HEK293 (cell line): ENCODE measurements at regions not wholly inside any gene's neighbourhood (a gene's known extent, or its start where the extent isn't known, plus 50 kb on each side); places are given as distances from the start of the nearest gene placed in this dataset.

Source experiments
- CTCF ChIA-PET: fragments of 350-600 bp; formaldehyde crosslinking; extraction: SDS; loops from one replicate; lab custom pipeline; 2021; ENCODE audit warnings: antibody characterized with exemption; lab: Yijun Ruan, JAX
- POLR2A ChIA-PET: fragments of 300-600 bp; formaldehyde crosslinking; extraction: SDS; loops from one replicate; lab custom pipeline; 2020; ENCODE audit warnings: antibody characterized with exemption, inconsistent platforms; lab: Yijun Ruan, JAX
- H3K27ac ChIP-seq: fragments of 200-500 bp; sonication (Bioruptor generic); 2 replicates; pipeline ENCODE4 v1.5.1; 2014; ENCODE audit warnings: low read depth, low read length, control low read depth, inconsistent platforms; ENCODE audit errors: extremely low read depth
- H3K36me3 ChIP-seq, 2 experiments: fragments of 200-500 bp in 1 of 2; sonication (Bioruptor generic) in 1 of 2; 1 replicate in 1 of 2; 2 replicates in 1 of 2; pipeline ENCODE4 v1.5.1; 2014 to 2017; ENCODE audit warnings: inconsistent platforms in 2 of 2, low read length in 2 of 2; ENCODE audit not compliant: control insufficient read depth in 2 of 2, insufficient read depth in 1 of 2
- H3K4me1 ChIP-seq: fragments of 200-500 bp; sonication (Bioruptor generic); 2 replicates; pipeline ENCODE4 v1.5.1; 2014; ENCODE audit warnings: mild to moderate bottlenecking, low read length, inconsistent platforms; ENCODE audit not compliant: control insufficient read depth, insufficient read depth
- H3K4me3 ChIP-seq: 2 replicates; pipeline ENCODE4 v1.5.1; 2011; ENCODE audit warnings: low read depth, mild to moderate bottlenecking, control low read depth, low read length, moderate library complexity
- H3K9me3 ChIP-seq: fragments of 200-500 bp; sonication (Bioruptor generic); 2 replicates; pipeline ENCODE4 v1.5.1; 2014; ENCODE audit warnings: low read depth, low read length, inconsistent platforms; ENCODE audit not compliant: control insufficient read depth, insufficient read depth
- HOXD13 ChIP-seq: sonication (generic); formaldehyde crosslinking; IDR thresholded peaks from 2 replicates; pipeline ENCODE4 v1.8.0; 2022; ENCODE audit warnings: missing genetic modification reagents, borderline replicate concordance
- KLF9 ChIP-seq: fragments of 450-650 bp; formaldehyde crosslinking; IDR thresholded peaks from 2 replicates; pipeline ENCODE4 v1.5.1; 2016; ENCODE audit warnings: missing biosample characterization, missing genetic modification characterization, low read depth
- RBAK ChIP-seq: fragments of 450-650 bp; formaldehyde crosslinking; IDR thresholded peaks from 2 replicates; pipeline ENCODE4 v1.5.1; 2016; ENCODE audit warnings: missing biosample characterization, missing genetic modification characterization
- REPIN1 ChIP-seq: fragments of 450-650 bp; formaldehyde crosslinking; IDR thresholded peaks from 2 replicates; pipeline ENCODE4 v1.5.1; 2017; ENCODE audit warnings: missing biosample characterization, missing genetic modification characterization, low read depth
- ZNF223 ChIP-seq: fragments of 450-650 bp; formaldehyde crosslinking; IDR thresholded peaks from 2 replicates; pipeline ENCODE4 v1.5.1; 2016; ENCODE audit warnings: missing biosample characterization, missing genetic modification characterization
- ZNF292 ChIP-seq: fragments of 450-650 bp; formaldehyde crosslinking; IDR thresholded peaks from 2 replicates; pipeline ENCODE4 v1.5.1; 2016; ENCODE audit warnings: low read depth, missing biosample characterization, missing genetic modification characterization, borderline replicate concordance
- ZNF341 ChIP-seq: fragments of 450-650 bp; formaldehyde crosslinking; IDR thresholded peaks from 2 replicates; pipeline ENCODE4; 2016; ENCODE audit warnings: low read depth, missing biosample characterization, missing genetic modification characterization
- ZNF521 ChIP-seq: fragments of 450-650 bp; formaldehyde crosslinking; IDR thresholded peaks from 2 replicates; pipeline ENCODE4 v1.5.1; 2017; ENCODE audit warnings: missing biosample characterization, mild to moderate bottlenecking, missing genetic modification characterization
- ZNF529 ChIP-seq: fragments of 450-650 bp; formaldehyde crosslinking; IDR thresholded peaks from 2 replicates; pipeline ENCODE4 v1.5.1; 2017; ENCODE audit warnings: missing genetic modification characterization, missing biosample characterization; ENCODE audit not compliant: insufficient replicate concordance
- ZNF530 ChIP-seq: fragments of 450-650 bp; formaldehyde crosslinking; IDR thresholded peaks from 2 replicates; pipeline ENCODE4 v1.5.1; 2016; ENCODE audit warnings: low read depth, missing biosample characterization, missing genetic modification characterization
- ZNF549 ChIP-seq: fragments of 450-650 bp; IDR thresholded peaks from 2 replicates; pipeline ENCODE4 v1.5.1; 2018; ENCODE audit warnings: missing biosample characterization, missing genetic modification characterization, mild to moderate bottlenecking, inconsistent platforms, moderate library complexity
- ZNF558 ChIP-seq: fragments of 450-650 bp; formaldehyde crosslinking; IDR thresholded peaks from 2 replicates; pipeline ENCODE4 v1.5.1; 2016; ENCODE audit warnings: missing biosample characterization, missing genetic modification characterization
- ZNF670 ChIP-seq: fragments of 450-650 bp; formaldehyde crosslinking; IDR thresholded peaks from 2 replicates; pipeline ENCODE4 v1.5.1; 2016; ENCODE audit warnings: missing biosample characterization, missing genetic modification characterization, low read depth
- ZNF837 ChIP-seq: fragments of 450-650 bp; formaldehyde crosslinking; IDR thresholded peaks from 2 replicates; pipeline ENCODE4 v1.5.1; 2016; ENCODE audit warnings: missing biosample characterization, missing genetic modification characterization
- ZXDB ChIP-seq: fragments of 450-650 bp; formaldehyde crosslinking; IDR thresholded peaks from 2 replicates; pipeline ENCODE4 v1.5.1; 2016; ENCODE audit warnings: missing biosample characterization, missing genetic modification characterization
- TF ChIP-seq, protein P1 (sequence below): fragments of 450-650 bp; formaldehyde crosslinking; IDR thresholded peaks from 2 replicates; pipeline ENCODE4 v1.5.1; 2016; ENCODE audit warnings: missing biosample characterization, missing genetic modification characterization
- TF ChIP-seq, protein P2 (sequence below): fragments of 450-650 bp; formaldehyde crosslinking; conservative IDR thresholded peaks from 2 replicates; pipeline ENCODE4 v1.5.1; 2016; ENCODE audit warnings: low read depth, missing biosample characterization, missing genetic modification characterization
- TF ChIP-seq, protein P3 (sequence below): fragments of 450-650 bp; formaldehyde crosslinking; IDR thresholded peaks from 2 replicates; pipeline ENCODE4 v1.5.1; 2017; ENCODE audit warnings: missing biosample characterization, missing genetic modification characterization
- TF ChIP-seq, protein P4 (sequence below): fragments of 450-650 bp; IDR thresholded peaks from 2 replicates; pipeline ENCODE4 v1.5.1; 2018; ENCODE audit warnings: missing biosample characterization, missing genetic modification characterization
- TF ChIP-seq, protein P5 (sequence below): fragments of 450-650 bp; formaldehyde crosslinking; conservative IDR thresholded peaks from 2 replicates; pipeline ENCODE4 v1.5.1; 2016; ENCODE audit warnings: low read depth, missing biosample characterization, missing genetic modification characterization

DNA sequence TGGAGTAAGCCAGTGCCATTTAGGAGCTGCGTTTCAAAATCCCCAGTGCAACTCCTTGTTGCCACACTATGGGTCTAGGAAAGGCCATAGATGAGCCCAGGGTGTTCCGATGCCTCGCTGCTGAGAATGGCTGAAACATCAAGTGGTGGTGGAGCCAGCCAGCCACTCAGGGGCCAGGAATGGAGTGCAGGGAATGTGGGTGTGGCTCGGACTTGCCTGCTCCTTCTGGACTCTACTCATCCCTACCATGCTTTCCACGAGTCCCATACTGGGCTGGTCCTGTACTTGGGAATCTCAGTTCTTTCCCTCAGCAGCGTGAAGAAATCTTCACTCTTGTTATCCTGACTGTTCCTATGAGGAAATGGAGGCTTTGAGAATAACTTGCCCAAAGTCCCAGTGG lies 143.5 kb downstream of the INSIG2 start (continued):
- TF ChIP-seq, protein P1, sequence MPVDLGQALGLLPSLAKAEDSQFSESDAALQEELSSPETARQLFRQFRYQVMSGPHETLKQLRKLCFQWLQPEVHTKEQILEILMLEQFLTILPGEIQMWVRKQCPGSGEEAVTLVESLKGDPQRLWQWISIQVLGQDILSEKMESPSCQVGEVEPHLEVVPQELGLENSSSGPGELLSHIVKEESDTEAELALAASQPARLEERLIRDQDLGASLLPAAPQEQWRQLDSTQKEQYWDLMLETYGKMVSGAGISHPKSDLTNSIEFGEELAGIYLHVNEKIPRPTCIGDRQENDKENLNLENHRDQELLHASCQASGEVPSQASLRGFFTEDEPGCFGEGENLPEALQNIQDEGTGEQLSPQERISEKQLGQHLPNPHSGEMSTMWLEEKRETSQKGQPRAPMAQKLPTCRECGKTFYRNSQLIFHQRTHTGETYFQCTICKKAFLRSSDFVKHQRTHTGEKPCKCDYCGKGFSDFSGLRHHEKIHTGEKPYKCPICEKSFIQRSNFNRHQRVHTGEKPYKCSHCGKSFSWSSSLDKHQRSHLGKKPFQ (tag by site-specific recombination), result no peak
- TF ChIP-seq RBAK (tag by site-specific recombination) (no peak), ZNF521 (no peak)

DNA sequence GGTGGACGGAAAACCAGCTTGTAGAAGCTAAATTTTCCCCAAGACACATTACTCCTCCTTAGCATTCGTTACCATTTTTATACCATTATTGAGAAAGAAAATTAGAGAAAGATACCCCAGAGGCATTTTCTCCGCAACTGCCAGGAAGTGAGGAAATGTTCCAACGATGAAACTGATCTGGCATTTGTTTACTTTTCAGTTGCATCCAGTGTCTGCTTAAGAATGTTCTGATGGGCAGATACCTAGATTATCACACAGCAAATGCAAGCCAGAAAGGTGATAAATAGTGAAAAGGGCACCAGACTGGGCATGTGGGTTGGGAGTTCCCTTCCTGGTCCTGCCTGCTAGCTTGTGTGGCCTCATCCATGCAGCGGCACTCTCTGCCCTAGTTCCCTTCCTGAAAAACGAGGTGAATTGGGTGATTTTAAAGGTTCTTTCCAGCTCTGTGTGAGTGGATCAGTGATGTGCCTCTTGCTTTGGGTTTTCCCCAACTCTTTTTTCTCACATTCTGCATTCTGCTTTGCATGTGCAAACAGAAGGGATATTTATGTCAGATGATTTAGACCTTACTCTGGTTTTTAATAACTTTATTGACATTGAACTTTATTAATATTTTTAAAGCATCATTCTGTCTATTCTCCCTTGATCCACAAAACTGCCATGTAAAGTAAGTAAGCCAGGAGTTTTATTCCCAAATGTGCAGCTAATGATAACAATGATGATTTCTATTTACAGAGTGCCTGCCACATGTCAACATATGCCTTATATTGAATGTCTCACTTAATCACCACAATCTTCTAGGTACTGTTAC lies 139.6 kb downstream of the INSIG2 start:
- no peak for TF ChIP-seq HOXD13 (CRISPR knock-in tag)
- no peak for TF ChIP-seq ZXDB (tag by site-specific recombination)
- no peak for TF ChIP-seq ZNF837
- TF ChIP-seq ZNF530 (tag by site-specific recombination), result no peak
- TF ChIP-seq, protein P2, sequence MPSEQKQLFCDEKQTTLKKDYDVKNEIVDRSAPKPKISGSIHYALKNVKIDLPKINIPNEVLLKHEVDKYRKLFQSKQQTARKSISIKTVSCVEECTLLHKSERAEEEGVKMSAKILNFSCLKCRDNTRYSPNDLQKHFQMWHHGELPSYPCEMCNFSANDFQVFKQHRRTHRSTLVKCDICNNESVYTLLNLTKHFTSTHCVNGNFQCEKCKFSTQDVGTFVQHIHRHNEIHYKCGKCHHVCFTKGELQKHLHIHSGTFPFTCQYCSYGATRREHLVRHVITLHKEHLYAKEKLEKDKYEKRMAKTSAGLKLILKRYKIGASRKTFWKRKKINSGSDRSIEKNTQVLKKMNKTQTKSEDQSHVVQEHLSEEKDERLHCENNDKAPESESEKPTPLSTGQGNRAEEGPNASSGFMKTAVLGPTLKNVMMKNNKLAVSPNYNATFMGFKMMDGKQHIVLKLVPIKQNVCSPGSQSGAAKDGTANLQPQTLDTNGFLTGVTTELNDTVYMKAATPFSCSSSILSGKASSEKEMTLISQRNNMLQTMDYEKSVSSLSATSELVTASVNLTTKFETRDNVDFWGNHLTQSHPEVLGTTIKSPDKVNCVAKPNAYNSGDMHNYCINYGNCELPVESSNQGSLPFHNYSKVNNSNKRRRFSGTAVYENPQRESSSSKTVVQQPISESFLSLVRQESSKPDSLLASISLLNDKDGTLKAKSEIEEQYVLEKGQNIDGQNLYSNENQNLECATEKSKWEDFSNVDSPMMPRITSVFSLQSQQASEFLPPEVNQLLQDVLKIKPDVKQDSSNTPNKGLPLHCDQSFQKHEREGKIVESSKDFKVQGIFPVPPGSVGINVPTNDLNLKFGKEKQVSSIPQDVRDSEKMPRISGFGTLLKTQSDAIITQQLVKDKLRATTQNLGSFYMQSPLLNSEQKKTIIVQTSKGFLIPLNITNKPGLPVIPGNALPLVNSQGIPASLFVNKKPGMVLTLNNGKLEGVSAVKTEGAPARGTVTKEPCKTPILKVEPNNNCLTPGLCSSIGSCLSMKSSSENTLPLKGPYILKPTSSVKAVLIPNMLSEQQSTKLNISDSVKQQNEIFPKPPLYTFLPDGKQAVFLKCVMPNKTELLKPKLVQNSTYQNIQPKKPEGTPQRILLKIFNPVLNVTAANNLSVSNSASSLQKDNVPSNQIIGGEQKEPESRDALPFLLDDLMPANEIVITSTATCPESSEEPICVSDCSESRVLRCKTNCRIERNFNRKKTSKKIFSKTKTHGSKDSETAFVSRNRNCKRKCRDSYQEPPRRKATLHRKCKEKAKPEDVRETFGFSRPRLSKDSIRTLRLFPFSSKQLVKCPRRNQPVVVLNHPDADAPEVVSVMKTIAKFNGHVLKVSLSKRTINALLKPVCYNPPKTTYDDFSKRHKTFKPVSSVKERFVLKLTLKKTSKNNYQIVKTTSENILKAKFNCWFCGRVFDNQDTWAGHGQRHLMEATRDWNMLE, result no peak
- TF ChIP-seq KLF9 (tag by site-specific recombination), result no peak
- TF ChIP-seq ZNF549, result no peak
- TF ChIP-seq ZNF529, result no peak
- TF ChIP-seq, protein P3, sequence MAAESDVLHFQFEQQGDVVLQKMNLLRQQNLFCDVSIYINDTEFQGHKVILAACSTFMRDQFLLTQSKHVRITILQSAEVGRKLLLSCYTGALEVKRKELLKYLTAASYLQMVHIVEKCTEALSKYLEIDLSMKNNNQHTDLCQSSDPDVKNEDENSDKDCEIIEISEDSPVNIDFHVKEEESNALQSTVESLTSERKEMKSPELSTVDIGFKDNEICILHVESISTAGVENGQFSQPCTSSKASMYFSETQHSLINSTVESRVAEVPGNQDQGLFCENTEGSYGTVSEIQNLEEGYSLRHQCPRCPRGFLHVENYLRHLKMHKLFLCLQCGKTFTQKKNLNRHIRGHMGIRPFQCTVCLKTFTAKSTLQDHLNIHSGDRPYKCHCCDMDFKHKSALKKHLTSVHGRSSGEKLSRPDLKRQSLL (tag by site-specific recombination), result no peak
- no peak for TF ChIP-seq ZNF292 (tag by site-specific recombination)
- no peak for TF ChIP-seq ZNF670
- TF ChIP-seq, all 188 proteins: peak for 0
- POLR2A ChIA-PET, result no interaction called here
- CTCF ChIA-PET, result interaction anchor here (0.6 to 2.9 kb wide), 7 partner anchors 12 to 627 kb away, joined by 3 to 13 read pairs (median 6); no protein-coding TSS in a partner anchor

DNA sequence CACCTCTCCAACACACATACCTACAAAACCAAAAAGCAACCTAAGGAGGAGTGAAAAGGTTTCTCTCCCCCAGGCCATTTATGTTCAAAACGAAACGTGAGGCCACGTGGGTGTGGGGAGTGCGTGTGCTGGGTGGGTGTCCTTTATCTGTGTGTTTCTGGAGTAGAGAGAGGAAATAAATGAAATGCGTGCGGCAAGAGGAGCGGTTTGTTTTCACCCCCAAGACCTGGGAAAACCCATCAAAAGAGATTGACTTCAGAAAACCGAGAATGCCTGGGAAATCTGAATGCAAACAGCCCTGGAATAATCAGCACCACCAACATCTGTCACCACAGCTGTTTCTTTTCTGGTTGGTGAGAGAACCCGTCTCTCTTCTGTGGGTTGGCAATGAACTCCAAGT lies 137.4 kb downstream of the INSIG2 start:
- Histone ChIP-seq H3K4me1 (no peaks in the 10 kb centered on the region), H3K4me3 (no peak overlapping the region), H3K9me3 (no peaks in the 10 kb centered on the region), H3K27ac (no peak overlapping the region), H3K36me3 (no peaks in the 10 kb centered on the region)
- ChIA-PET CTCF (no interaction called here), POLR2A (no interaction called here)
- TF ChIP-seq ZNF223 (tag by site-specific recombination), result no peak
- TF ChIP-seq ZNF521, result no peak
- TF ChIP-seq ZNF549, result no peak
- no peak for TF ChIP-seq ZNF292 (tag by site-specific recombination)
- TF ChIP-seq, protein P4, sequence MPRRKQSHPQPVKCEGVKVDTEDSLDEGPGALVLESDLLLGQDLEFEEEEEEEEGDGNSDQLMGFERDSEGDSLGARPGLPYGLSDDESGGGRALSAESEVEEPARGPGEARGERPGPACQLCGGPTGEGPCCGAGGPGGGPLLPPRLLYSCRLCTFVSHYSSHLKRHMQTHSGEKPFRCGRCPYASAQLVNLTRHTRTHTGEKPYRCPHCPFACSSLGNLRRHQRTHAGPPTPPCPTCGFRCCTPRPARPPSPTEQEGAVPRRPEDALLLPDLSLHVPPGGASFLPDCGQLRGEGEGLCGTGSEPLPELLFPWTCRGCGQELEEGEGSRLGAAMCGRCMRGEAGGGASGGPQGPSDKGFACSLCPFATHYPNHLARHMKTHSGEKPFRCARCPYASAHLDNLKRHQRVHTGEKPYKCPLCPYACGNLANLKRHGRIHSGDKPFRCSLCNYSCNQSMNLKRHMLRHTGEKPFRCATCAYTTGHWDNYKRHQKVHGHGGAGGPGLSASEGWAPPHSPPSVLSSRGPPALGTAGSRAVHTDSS, result no peak
- no peak for TF ChIP-seq ZNF558 (tag by site-specific recombination)
- no peak for TF ChIP-seq ZNF341 (tag by site-specific recombination)
- TF ChIP-seq, protein P5, sequence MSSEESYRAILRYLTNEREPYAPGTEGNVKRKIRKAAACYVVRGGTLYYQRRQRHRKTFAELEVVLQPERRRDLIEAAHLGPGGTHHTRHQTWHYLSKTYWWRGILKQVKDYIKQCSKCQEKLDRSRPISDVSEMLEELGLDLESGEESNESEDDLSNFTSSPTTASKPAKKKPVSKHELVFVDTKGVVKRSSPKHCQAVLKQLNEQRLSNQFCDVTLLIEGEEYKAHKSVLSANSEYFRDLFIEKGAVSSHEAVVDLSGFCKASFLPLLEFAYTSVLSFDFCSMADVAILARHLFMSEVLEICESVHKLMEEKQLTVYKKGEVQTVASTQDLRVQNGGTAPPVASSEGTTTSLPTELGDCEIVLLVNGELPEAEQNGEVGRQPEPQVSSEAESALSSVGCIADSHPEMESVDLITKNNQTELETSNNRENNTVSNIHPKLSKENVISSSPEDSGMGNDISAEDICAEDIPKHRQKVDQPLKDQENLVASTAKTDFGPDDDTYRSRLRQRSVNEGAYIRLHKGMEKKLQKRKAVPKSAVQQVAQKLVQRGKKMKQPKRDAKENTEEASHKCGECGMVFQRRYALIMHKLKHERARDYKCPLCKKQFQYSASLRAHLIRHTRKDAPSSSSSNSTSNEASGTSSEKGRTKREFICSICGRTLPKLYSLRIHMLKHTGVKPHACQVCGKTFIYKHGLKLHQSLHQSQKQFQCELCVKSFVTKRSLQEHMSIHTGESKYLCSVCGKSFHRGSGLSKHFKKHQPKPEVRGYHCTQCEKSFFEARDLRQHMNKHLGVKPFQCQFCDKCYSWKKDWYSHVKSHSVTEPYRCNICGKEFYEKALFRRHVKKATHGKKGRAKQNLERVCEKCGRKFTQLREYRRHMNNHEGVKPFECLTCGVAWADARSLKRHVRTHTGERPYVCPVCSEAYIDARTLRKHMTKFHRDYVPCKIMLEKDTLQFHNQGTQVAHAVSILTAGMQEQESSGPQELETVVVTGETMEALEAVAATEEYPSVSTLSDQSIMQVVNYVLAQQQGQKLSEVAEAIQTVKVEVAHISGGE (tag by site-specific recombination), result no peak
- TF ChIP-seq REPIN1 (tag by site-specific recombination), result no peak

More for the DNA sequence above, 139.6 kb downstream of the INSIG2 start:
- no peak overlapping the region for H3K4me3 ChIP-seq
- H3K4me1 ChIP-seq, result no peaks in the 10 kb centered on the region
- H3K27ac ChIP-seq, result no peak overlapping the region
- H3K9me3 ChIP-seq, result no peaks in the 10 kb centered on the region
- H3K36me3 ChIP-seq, result no peaks in the 10 kb centered on the region
